Stimulated activated CD4-positive, alpha-beta T cell treated with anti-CD3 and anti-CD28 coated beads, Interleukin-4, amount 100 ng/mL, for 1 hour (primary cell): ENCODE measurements at regions not wholly inside any gene's neighbourhood (a gene's known extent, or its start where the extent isn't known, plus 50 kb on each side); places are given as distances from the start of the nearest gene placed in this dataset.

Source experiments
- DNase-seq: peaks from one replicate; pipeline ENCODE4 v3.0.0-alpha.2; 2020

DNA sequence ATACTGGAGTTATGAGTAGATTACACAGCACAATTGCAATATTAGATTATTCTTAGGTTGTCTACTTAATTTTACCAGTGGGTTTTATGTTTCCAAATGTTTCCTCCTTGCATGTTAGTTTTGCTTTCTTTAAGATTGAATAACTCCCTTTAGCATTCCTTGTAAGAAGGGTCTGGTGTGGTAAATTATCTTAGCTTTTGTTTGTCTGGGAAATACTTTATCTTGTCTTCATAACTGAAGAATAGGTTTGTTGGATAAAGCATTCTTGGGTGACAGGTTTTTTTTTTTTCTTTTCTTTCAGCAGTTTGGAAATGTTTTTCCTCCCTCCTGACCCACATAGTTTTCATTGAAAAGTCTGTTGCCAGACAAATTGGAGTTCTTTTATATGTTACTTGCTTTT lies 531.1 kb downstream of the ANXA1 start:
- DNase-seq = no peak

DNA sequence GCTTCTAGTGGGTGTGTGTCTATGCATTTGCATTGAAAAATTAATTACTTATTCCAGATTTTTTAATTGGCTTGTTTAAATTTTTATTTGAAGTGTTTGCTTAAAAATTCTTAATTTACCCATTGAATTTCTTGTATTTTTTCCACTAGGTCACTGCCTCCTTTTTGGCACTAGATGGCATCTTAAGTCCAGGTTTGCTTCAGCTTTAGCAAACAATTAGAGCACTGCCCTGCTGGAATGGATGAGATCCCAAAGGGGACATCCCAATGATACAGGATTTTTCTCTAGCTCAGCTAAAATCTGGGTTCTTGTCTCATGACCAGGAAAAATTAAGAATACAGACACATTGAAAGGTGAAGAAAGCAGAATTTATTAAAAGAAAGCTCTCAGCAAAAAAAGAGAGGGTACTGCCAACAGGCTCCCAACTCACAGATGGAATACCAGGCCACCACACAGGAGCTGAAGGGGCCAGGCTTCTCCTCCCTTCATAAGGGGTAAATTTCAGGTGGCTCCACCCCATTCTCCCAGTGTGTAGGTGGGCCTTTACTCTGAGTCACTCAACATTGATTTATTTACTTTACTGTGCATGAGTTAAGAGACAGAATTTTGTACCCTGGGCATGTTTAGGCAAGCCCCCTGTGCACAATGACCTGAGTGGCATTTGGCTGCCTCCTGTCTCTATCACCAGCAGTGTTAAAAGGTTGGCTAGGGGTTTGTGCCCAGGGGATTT lies 532.4 kb downstream of the ANXA1 start:
- DNase-seq = no peak

DNA sequence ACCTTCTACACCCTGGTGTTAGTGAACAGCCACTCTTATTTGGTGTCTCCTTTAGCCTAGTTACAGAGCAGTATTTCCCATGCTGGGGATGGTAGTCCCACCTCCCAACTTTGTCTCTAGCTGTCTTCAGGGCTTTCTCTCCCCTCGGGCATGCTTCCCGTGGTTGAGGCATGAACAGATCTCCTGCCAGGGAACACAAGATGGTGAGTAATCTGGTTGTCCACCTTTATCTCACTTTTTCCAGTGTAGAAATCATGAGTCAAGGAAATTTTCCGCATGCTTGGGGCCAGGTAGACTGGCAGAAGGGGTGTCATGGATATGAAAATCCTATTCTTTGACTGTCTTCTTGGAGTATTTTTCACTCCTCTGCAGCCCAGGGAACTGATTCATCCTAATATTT lies 532.9 kb downstream of the ANXA1 start:
- DNase-seq = no peak

DNA sequence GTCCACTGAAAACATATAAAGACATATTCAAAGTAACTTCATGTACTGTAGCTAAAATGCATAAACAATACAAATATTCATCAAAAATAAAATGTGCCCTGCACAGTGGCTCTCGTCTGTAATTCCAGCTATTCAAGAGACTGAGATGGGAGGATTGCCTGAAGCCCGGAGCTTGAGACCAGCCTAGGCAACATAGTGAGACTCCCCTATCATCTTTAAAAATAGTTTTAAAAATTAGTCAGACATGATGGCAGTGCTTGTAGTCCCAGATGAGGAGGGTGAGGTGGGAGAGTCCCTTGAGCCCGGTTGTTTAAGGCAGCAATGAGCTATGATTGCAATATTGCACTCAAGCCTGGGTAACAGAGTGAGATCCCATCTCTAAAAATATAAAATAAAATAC lies 534.1 kb downstream of the ANXA1 start:
- no peak for DNase-seq

DNA sequence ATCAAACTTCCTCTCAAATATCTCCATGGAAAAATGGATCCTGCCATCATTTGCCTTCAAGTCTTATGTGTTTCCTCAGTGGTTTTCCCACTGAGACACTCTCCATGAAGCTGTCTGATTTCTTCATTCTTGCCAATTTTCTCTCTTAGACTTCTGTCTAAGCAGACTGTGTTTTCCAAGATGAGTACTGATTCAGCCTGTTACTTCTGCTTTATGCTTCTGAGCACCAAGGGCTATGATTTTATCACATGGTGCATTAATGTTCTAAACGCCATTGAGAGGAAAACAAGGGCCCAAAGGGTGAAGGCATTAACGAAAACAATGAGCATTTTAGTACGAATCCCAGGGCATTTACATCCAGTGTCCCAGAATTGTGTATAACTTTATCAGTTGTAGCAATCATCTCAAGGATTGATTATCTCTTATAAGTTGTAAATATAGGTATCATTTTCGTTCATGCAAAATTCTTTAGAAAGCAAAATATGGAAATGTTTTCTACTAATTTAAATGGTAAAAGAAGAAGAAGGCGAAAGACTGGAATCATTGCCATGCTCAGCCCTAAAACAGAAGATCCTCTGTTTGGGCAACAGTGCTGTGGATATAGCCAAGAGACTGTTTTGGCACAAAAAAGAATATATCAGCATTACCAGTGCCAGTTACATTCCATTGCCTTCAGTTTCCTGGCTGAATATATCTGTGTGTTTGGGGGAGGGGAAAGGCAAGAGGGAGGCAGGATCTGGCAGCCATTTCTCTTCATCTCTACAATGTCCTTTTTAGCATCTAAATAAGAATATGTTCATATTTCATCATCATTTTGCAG lies 537.6 kb downstream of the ANXA1 start:
- DNase-seq = no peak

DNA sequence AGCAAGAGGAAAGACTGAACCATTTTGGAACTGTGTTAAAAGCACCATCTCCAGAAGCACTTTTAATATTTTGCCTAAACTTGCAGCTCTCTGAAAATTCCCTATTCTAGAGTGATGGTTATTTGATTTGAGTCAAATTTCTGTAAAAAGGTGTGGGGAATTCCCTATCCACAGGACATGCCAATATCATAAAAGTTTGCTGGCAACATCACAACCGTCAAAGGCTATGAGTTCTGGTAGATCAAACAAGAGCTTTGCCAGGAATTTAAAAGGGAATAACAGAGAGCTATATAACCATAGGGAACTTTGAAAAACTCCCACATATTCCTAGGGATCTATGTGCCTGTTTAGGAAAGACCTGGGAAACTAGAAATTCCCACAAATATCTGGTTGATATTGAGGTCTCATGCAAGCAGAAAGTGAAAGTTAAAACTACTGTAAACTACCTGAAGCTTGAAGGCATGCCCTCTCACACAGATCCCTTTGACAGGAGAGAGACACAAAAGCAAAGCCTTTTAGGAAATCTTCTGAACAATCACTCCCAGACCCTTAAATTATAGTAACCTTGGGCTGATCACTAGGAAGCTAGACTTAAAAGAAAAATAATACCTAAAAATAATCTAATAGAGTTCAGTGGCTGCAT lies 549.9 kb downstream of the ANXA1 start:
- no peak for DNase-seq

DNA sequence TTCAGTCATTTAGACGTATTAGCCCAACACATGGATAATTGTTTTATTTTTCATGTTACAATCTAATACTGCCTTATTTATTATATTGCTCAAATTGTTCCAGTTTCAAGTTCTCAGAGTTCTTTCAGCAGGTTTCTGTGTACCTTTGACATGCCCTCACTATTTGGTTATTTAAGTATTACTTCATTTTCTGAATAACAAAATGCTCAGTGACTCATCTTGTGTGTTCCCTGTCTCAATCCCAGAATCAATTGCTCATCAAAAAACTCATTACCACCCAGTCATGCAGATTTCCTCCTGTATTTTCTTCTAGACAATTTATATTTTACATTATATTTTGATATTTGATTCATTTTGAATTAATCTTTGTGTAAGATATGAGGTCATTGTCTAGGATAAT lies 562.6 kb downstream of the ANXA1 start:
- no peak for DNase-seq

DNA sequence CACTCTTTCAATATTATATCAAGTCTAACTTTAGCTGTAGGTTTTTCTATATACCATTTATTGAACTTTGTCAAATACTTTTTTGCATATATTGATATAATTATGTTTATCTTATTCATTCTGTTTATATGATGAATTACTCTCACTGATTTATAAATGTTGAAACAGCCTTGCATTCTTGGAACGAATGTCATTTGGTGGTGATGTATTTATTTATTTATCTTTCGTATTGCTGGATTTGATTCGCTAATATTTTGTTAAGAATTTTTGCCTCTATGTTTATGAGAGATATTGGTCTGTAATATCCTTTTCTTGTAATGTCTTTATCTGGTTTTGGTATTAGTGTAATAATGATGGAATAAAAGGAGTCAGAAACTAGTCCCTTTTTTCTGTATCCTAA lies 563.9 kb downstream of the ANXA1 start:
- DNase-seq = no peak

DNA sequence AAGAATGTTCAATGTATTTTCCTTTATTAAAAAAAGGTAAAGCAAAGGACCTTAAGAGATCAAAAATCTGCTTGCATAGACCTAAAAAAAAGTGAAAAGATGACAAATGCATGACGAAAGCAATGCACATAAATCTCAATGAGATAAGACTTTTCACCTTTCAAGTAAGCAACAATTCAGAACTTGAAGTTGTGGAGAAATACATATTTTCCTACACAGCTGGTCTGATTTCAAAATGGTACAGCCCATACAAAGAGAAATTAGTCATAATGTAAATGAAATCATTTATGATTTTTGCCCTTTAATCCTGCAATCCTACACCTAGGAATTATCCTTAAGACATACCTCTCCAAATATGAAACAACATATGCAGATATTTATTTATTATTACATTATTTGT lies 568.0 kb downstream of the ANXA1 start:
- no peak for DNase-seq

DNA sequence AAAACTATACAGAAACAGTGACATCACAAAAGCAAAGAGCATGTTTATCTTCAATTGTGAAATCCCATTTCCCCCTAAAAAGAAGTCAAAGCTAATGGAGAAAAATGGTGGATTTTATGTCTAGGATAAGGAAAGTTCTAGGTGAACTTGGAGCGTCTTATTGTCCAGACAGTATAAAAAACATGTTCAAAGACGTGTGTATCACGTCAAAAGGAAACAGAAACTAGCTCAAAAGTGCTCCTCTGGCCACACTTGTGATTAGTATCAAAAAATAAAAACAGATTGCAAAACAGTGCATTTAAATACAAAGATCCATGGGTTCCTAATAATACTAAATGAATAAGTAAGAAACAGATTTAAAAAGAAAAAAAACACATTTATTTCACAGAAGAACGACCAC lies 568.9 kb downstream of the ANXA1 start:
- no peak for DNase-seq

DNA sequence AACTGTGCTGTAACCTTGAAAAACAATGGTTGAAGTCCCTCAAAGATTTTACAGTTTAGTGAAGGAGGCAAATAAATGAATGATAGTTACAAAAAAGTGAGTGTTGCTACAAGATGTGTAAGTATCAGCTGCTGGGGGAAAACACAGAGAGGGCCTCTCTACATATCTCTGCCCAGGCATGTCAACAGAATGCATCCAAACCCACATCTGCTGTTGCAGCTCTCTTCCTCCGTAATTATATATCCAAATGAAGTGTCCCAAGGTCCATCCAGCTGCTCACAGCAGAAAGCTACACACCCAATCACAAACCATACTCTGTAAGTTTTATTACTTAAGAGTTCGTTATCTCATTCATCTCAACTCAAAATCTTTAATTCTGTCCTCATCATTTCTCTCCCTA lies 584.6 kb downstream of the ANXA1 start:
- DNase-seq = no peak

DNA sequence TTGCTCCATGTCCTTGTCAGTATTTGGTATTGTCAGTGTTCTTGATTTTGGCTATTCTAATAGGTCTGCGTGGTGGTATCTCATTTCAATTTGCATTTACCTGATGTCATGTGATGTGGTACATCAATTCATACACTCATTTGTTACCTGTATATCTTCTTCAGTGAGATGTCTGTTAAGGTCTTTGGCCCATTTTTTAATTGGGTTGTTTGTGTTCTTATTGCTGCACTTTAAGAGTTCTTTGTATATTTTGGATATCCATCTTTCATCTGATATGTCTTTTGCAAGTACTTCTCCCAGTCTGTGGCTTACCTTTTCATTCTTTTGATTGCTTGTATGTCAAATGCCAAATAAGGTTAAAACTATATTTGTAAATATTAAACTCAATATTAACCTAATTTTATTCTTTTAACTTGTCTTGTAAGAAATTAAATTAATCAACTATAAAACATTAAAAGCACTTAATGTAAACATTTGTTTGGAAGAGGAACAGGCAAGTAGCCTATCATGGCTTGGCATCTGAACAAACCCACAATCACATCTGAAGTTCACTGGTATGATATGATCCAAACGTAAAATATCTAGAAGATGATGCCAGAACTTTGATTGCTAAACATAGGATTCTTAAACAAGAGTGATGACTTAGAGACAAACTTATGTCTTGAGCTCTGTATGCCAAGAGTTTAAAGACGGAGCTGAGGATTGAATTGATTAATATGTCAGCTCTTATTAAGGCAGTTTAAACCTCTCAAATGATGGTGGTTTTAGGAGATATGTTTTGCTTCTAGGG lies 587.3 kb downstream of the ANXA1 start:
- DNase-seq = no peak

DNA sequence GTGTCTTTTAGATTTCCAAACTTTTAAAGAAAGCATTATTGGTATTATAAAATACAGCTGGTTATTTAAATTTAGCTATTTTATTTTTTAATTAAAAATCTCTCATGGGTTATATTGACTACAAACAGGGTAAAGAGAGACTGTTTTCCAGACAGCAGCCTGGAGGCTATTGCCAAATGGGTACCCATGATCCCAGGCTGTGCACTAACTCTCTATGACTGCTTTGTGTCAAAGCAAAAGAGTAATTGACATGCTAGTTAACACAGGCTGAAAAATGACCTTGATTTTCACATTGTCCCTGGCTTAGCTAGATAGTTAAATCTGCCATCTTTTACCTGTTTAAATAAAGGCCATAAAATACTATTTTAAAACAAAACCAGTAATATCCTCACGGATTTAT lies 589.7 kb downstream of the ANXA1 start:
- DNase-seq = no peak

DNA sequence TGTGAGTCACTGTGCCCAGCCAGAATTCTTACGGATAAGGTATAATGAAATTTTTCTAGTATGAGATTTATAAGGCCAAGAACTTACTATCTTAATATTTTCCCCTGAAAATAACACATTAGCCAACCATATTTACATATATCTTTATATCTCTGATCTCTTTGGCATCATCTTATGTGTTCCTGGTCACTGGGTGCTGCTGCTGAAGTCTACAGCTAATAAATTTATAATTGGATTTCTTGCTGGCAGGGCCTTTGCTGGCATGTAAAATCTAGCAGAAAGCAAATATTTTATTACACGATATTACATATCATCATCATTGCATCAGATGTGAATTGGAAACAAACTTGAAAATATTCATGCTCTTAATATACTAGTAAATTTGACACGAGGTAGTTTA lies 590.7 kb downstream of the ANXA1 start:
- DNase-seq = no peak

DNA sequence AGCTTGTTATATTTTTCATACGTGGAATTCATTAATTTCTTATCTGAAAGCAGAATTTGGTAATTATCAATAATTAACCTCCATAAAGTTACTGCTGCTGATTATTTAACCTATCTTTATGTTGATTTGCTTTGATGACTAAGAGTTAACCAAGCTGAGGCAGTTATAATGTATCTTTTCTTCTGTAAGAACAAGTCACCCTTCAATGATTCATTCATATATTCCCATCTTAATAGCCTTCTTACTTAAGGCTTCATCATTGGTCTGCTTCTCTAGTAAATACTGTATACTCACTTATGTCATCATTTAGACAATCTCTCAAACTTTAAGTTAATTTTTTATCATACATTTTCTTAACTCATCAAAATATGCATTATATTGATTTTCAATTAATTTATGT lies 592.2 kb downstream of the ANXA1 start:
- no peak for DNase-seq

DNA sequence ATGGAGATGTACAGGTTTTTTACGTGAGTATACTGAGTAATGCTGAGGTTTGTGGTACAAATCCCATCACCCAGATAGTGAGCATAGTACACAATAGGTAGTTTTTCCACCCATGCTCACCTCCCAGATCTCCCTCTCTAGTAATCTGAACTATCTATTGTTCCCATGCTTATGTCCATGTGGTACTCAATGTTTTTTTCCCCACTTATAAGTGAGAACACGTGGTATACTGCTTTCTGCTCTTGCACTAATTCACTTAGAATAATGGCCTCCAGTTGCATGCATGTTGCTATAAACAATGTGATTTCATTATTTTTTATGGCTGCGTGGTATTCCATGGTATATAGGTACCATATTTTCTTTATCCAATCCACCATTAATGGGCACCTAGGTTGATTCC lies 593.9 kb downstream of the ANXA1 start:
- no peak for DNase-seq

DNA sequence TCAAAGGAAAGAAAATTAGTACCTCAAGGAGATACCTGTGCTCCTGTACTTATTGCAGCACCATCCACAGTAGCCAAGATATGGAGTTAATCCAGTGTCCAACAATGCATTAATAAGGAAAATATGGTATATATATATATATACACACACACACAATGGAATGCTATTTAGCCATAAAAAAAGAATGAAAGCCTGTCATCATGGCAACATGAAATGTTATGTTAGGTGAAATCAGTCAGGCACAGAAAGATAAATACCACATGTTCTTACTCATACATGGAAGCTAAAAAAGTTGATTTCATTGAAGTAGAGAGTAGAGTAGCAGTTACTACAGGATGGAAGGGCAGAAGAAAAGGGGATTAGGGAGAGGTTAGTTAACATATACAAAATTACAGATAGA lies 601.5 kb downstream of the ANXA1 start:
- no peak for DNase-seq

DNA sequence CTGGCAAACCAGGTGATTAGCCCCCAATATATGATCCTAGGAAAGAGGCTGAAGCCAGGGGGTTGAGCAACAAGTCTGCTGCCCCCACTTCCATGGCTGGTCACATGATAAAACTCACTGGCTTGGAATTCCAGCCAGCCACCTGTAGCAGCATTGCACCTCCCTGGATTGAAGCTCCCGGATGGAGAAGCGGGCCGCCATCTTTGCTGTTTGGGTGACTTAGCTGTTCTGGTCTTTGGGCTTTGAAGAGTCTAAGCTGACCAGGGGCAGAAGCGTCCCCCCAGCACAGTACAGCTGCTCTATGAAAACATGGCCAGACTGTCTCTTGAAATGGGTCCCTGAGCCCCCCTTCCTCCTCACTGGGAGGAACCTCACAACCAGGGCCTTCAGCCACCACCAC lies 610.2 kb downstream of the ANXA1 start:
- no peak for DNase-seq

DNA sequence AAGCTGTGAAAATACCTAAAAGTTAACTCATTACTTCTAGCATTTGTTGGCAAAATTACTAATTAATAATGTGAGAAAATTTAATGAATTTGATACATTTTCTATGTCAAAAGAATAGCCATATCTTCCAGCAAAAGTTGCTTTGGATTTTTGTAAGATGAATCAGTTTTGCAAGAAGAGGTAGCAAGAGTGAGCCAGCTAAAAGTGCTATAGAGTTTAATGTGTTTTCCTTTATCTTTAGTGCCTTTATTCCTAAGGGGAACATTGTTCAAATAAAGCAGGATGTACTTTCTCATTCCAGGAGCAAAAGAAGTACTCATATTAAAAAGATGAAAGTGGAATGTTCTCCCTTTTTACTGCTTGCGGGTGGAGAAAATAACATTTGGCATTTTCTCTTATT lies 622.2 kb downstream of the ANXA1 start:
- DNase-seq = no peak

DNA sequence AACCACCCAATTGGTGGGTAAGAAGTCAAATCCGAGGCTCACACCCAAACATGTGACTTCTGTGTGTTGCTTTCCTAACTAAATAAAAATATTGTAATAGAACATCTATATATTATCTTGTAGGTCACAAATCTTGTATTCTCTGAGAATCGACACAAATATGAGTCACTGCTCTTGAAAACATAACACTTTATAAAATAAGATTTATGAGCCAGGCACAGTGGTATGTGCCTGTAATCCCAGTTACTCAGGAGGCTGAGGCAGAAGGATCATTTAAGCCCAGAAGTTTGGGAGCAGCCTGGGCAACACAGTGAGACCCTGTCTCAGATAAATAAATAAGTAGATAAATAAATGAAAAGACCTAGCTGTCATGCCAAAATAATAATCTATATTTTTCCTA lies 624.1 kb downstream of the ANXA1 start:
- DNase-seq = no peak

DNA sequence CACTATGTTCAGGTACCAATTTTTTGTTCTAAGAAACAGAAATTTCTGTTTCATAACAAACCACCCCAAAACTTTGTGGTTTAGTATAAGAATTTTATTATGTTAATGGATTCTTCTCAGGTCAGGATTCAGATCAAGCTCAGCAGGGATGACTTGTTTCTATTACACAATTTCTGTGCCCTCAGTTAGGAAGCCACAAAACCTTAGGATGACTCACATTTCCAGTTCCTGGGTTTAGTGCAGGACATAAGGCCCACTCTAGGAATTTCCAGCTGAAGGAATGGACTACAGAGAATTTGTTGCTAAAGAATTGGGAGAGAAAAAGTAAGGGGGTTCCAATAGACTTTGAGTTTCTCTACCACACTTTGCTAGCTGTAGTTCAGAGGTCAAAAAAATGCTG lies 629.3 kb downstream of the ANXA1 start:
- no peak for DNase-seq

DNA sequence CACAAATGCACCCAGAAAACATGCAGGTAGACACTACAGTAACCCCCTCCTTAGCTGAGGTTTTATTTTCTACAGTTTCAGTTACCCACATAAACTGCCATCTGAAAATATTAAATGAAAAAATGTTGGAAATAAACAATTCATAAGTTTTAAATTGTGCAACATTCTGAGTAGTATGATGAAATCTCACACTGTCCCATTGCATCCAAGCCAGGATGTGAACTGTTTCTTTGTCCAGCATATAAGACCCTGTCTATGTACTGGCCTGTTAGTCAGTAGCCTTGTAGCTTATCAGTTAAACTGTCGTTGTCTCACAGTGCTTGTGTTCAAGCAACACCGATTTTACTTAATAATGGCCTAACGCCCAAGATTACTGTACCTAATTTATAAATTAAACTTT lies 630.5 kb downstream of the ANXA1 start:
- no peak for DNase-seq

DNA sequence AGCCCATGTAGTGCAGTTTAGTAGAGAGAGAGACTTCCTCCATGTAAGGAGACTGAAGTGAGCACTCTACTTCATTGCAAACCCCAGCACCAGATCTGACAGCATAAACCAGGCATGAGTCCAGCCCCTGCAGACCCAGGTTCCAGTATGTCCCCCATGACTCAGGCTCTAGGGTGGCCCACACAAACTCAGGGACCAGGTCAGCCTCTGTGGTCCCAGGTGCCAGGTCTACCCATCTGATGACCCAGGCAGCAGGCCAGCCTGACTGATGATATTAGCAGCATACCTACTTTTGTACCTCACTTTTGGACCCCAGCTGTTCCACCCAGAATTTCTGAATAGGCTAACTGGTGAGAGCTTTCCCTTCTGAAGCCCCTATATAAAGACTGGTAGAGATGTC lies 647.8 kb downstream of the ANXA1 start:
- DNase-seq = no peak
